GM18868 (cell line): ENCODE measurements at regions not wholly inside any gene's neighbourhood (a gene's known extent, or its start where the extent isn't known, plus 50 kb on each side); places are given as distances from the start of the nearest gene placed in this dataset.
A peak's percentile ranks its signal among the peaks of the same experiment; 100 is the strongest.

Experiments
- ATAC-seq: cut with Tn5 transposase; IDR thresholded peaks from one replicate; pipeline ENCODE4 v1.9.1; 2021; ENCODE audit warnings: mild to moderate bottlenecking, moderate library complexity; ENCODE audit not compliant: unreplicated experiment

- no peak for ATAC-seq
Measured at GRCh38 chr3:66800941-66801545, 197.1 kb upstream of the KBTBD8 start.

- no peak for ATAC-seq
Measured at GRCh38 chr3:66803206-66803605, 194.9 kb upstream of the KBTBD8 start.

GRCh38 chr3:66803721-66804695 lies 194.1 kb upstream of the KBTBD8 start:
- no peak for ATAC-seq

- no peak for ATAC-seq
Measured at GRCh38 chr3:66808891-66809594, 189.1 kb upstream of the KBTBD8 start.

- no peak for ATAC-seq
Measured at GRCh38 chr3:66809595-66809958, 188.5 kb upstream of the KBTBD8 start.

- peak; percentile 46 for ATAC-seq
Measured at GRCh38 chr3:66812136-66812535, 186.0 kb upstream of the KBTBD8 start.

- ATAC-seq = no peak
Measured at GRCh38 chr3:66812741-66813140, 185.4 kb upstream of the KBTBD8 start.

GRCh38 chr3:66816090-66816761 lies 181.9 kb upstream of the KBTBD8 start:
- ATAC-seq = peak; percentile 81

GRCh38 chr3:66817951-66818557 lies 180.1 kb upstream of the KBTBD8 start:
- no peak for ATAC-seq

- ATAC-seq = no peak
Measured at GRCh38 chr3:66819993-66820501, 178.1 kb upstream of the KBTBD8 start.

- peak; percentile 97 for ATAC-seq
Measured at GRCh38 chr3:66822186-66823008, 175.7 kb upstream of the KBTBD8 start.

- no peak for ATAC-seq
Measured at GRCh38 chr3:66823009-66823397, 175.1 kb upstream of the KBTBD8 start.

- ATAC-seq = no peak
Measured at GRCh38 chr3:66823532-66823931, 174.6 kb upstream of the KBTBD8 start.

- no peak for ATAC-seq
Measured at GRCh38 chr3:66825375-66825774, 172.7 kb upstream of the KBTBD8 start.

- no peak for ATAC-seq
Measured at GRCh38 chr3:66827726-66828125, 170.4 kb upstream of the KBTBD8 start.

GRCh38 chr3:66828303-66828702 lies 169.8 kb upstream of the KBTBD8 start:
- ATAC-seq = no peak

GRCh38 chr3:66830301-66830700 lies 167.8 kb upstream of the KBTBD8 start:
- no peak for ATAC-seq

GRCh38 chr3:66831931-66832330 lies 166.2 kb upstream of the KBTBD8 start:
- ATAC-seq = no peak

GRCh38 chr3:66836363-66837152 lies 161.5 kb upstream of the KBTBD8 start:
- no peak for ATAC-seq
